Body of pancreas (tissue), 4 donors: ENCODE measurements at regions not wholly inside any gene's neighbourhood (a gene's known extent, or its start where the extent isn't known, plus 50 kb on each side); places are given as distances from the start of the nearest gene placed in this dataset.
"Not testable (repeated sequence)": the region's sequence is repeated elsewhere in the genome, so short reads cannot be mapped to it uniquely, and the experiment has no call there.

Experiments used
- POLR2A ChIP-seq, 3 donors: fragments of 450-650 bp; IDR thresholded peaks; one replicate each; pipeline ENCODE4 v1.6.1; 2016; ENCODE audit warnings: antibody characterized with exemption in 3 of 3, mild to moderate bottlenecking in 2 of 3
- TF ChIP-seq, protein P1 (sequence below), 7 experiments: fragments of 450-650 bp in 4 of 7; fragments of 200-600 bp in 3 of 7; sonication (generic) in 3 of 7; IDR thresholded peaks; one replicate each; pipeline ENCODE4 v1.5.1; 2016 to 2019; ENCODE audit warnings: antibody characterized with exemption in 7 of 7

DNA sequence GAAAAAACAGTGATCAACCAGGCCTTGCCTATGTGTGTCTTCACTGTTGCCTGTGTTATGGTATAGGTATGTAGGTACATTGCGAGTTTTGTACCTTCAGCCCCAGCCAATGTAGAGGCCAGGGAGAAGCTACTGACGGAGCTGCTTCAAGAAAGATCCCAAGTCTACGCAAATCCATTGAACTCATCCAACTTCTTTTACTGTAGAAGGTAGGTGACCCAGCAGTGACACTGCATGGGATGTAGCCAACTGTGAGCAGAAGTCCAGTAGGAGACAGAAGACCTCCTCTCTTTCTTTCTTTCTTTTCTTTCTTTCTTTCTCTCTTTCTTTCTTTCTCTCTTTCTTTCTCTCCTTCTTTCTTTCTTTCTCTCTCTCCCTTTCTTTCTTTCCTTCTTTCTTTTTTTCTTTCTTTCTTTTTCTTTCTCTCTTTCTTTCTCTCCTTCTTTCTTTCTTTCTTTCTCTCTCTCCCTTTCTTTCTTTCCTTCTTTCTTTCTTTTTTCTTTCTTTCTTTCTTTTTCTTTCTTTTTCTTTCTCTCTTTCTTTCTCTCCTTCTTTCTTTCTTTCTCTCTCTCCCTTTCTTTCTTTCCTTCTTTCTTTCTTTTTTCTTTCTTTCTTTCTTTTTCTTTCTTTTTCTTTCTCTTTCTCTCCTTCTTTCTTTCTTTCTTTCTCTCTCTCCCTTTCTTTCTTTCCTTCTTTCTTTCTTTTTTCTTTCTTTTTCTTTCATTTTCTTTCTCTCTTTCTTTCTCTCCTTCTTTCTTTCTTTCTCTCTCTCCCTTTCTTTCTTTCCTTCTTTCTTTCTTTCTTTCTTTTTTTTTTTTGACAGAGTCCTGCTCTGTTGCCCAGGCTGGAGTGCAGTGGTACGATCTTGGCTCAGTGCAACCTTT is 88.7 kb upstream of the NCK2 start:
- TF ChIP-seq, protein P1, sequence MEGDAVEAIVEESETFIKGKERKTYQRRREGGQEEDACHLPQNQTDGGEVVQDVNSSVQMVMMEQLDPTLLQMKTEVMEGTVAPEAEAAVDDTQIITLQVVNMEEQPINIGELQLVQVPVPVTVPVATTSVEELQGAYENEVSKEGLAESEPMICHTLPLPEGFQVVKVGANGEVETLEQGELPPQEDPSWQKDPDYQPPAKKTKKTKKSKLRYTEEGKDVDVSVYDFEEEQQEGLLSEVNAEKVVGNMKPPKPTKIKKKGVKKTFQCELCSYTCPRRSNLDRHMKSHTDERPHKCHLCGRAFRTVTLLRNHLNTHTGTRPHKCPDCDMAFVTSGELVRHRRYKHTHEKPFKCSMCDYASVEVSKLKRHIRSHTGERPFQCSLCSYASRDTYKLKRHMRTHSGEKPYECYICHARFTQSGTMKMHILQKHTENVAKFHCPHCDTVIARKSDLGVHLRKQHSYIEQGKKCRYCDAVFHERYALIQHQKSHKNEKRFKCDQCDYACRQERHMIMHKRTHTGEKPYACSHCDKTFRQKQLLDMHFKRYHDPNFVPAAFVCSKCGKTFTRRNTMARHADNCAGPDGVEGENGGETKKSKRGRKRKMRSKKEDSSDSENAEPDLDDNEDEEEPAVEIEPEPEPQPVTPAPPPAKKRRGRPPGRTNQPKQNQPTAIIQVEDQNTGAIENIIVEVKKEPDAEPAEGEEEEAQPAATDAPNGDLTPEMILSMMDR (IDR thresholded peaks at IDR 0.05), result not testable (repeated sequence)
- TF ChIP-seq POLR2A (IDR thresholded peaks at IDR 0.05), result not testable (repeated sequence)
